ENCODE measurements at regions not wholly inside any gene's neighbourhood (a gene's known extent, or its start where the extent isn't known, plus 50 kb on each side); places are given as distances from the start of the nearest gene placed in this dataset.

- TF ChIP-seq ZNF532 (CRISPR knock-in tag; IDR thresholded peaks at IDR 0.05; ENCODE audit: borderline replicate concordance) (no peak), AR (CRISPR knock-in tag; IDR thresholded peaks at IDR 0.05) (no peak), ZNF138 (CRISPR knock-in tag; conservative IDR thresholded peaks at IDR 0.05) (no peak), PRRX2 (CRISPR knock-in tag; IDR thresholded peaks at IDR 0.05) (no peak), ZNF423 (CRISPR knock-in tag; IDR thresholded peaks at IDR 0.05) (no peak), ATF3 (CRISPR knock-in tag; conservative IDR thresholded peaks at IDR 0.05) (no peak), PREB (CRISPR knock-in tag; IDR thresholded peaks at IDR 0.05; ENCODE audit: borderline replicate concordance) (no peak), PRDM15 (CRISPR knock-in tag; IDR thresholded peaks at IDR 0.05) (no peak), RORB (CRISPR knock-in tag; IDR thresholded peaks at IDR 0.05) (no peak)
Measured at GRCh38 chr17:63305857-63306256, 140.2 kb downstream of the CYB561 start (continued).

- ChIA-PET CTCF (no interaction called here), POLR2A (no interaction called here)
- H3K4me1 Mint-ChIP-seq, result no peaks in the 10 kb centered on the region
Measured at GRCh38 chr17:63306855-63307254, 139.3 kb downstream of the CYB561 start.

More at GRCh38 chr17:63306855-63307254, 139.3 kb downstream of the CYB561 start:
- Mint-ChIP-seq H3K36me3 (no peaks in the 10 kb centered on the region; the same call in 1 of the 2 replicates), H3K27me3 (ENCODE audit: low read depth) (no peaks in the 10 kb centered on the region), H3K9me3 (peaks cover 27% of the 10 kb centered on the region), H3K27ac (no peak overlapping the region), H3K4me3 (no peak overlapping the region)
- no peak for ATAC-seq
- DNase-seq (ENCODE audit: low spot score), result no peak
- no peak for TF ChIP-seq ZNF423 (CRISPR knock-in tag; IDR thresholded peaks at IDR 0.05)
- no peak for TF ChIP-seq HMGA2 (CRISPR knock-in tag; IDR thresholded peaks at IDR 0.05)
- no peak for TF ChIP-seq NR2C2 (CRISPR knock-in tag; IDR thresholded peaks at IDR 0.05)
- no peak for TF ChIP-seq CDX4 (CRISPR knock-in tag; IDR thresholded peaks at IDR 0.05; ENCODE audit: borderline replicate concordance)
- no peak for TF ChIP-seq ZNF512 (CRISPR knock-in tag; IDR thresholded peaks at IDR 0.05; ENCODE audit: borderline replicate concordance)
- no peak for TF ChIP-seq ZMAT4 (CRISPR knock-in tag; IDR thresholded peaks at IDR 0.05)
- TF ChIP-seq ZNF317 (CRISPR knock-in tag; IDR thresholded peaks at IDR 0.05; ENCODE audit: borderline replicate concordance, low read depth), result no peak
- no peak for TF ChIP-seq ZNF532 (CRISPR knock-in tag; IDR thresholded peaks at IDR 0.05; ENCODE audit: borderline replicate concordance)

Measured in WTC11 (cell line).